ENCODE measurements at regions not wholly inside any gene's neighbourhood (a gene's known extent, or its start where the extent isn't known, plus 50 kb on each side); places are given as distances from the start of the nearest gene placed in this dataset.

GRCh38 chr5:2493356-2493755 is 258.1 kb downstream of the IRX2 start:
- Histone ChIP-seq H3K18ac (ENCODE audit: extremely low read depth, low read length) (no peak overlapping the region), H3K4me3 (ENCODE audit: extremely low read depth in 1 of 4, insufficient read depth in 2 of 4, low read depth in 3 of 4, low read length in 4 of 4) (no peak overlapping the region), H2BK12ac (ENCODE audit: low read depth, low read length) (no peak overlapping the region), H3K56ac (replicated peaks; ENCODE audit: insufficient read length, low read depth, low read length) (no peak overlapping the region), H3K23ac (ENCODE audit: insufficient read length) (no peak overlapping the region), H3K4ac (replicated peaks; ENCODE audit: insufficient read length, low read depth, low read length) (no peak overlapping the region), H3K9ac (replicated peaks in 1 of 4; ENCODE audit: extremely low read depth in 1 of 4, low read depth in 3 of 4, low read length in 3 of 4) (no peak overlapping the region), H3K36me3 (ENCODE audit: control insufficient read depth in 2 of 4, insufficient read depth in 4 of 4, low read length in 3 of 4) (no peaks in the 10 kb centered on the region), H4K5ac (ENCODE audit: insufficient read length, low read depth, low read length) (no peak overlapping the region), H3K9me3 (ENCODE audit: insufficient read depth in 2 of 2, low read depth in 1 of 2, low read length in 1 of 2) (peaks cover 4 to 6% of the 10 kb centered on the region in 2 experiments; a peak in 2 of 4 replicates), H3K79me2 (ENCODE audit: control insufficient read depth in 1 of 2, insufficient read depth in 2 of 2, low read length in 2 of 2) (no peaks in the 10 kb centered on the region), H3K4me1 (replicated peaks in 1 of 4; ENCODE audit: control insufficient read depth in 3 of 4, insufficient read depth in 4 of 4, low read length in 3 of 4) (peaks cover 0 to 2% (median 0%) of the 10 kb centered on the region in 4 experiments; a peak in 3 of 7 replicates), H3K4me2 (ENCODE audit: insufficient read depth in 1 of 2, low read depth in 2 of 2, low read length in 2 of 2) (no peak overlapping the region), H2BK120ac (replicated peaks; ENCODE audit: low read depth, low read length) (no peak overlapping the region), H2AK5ac (ENCODE audit: low read depth, low read length) (no peak overlapping the region), H2BK20ac (ENCODE audit: low read length) (no peak overlapping the region), H2BK5ac (ENCODE audit: low read depth, low read length) (no peak overlapping the region), H3K23me2 (ENCODE audit: low read depth, low read length) (no peaks in the 10 kb centered on the region), H2AFZ (ENCODE audit: low read length) (no peak overlapping the region), H3K79me1 (ENCODE audit: low read depth, low read length) (no peaks in the 10 kb centered on the region), H3K14ac (ENCODE audit: insufficient read length) (no peak overlapping the region), H4K91ac (replicated peaks; ENCODE audit: insufficient read length, low read length) (peak overlapping the region; percentile 66), H4K20me1 (replicated peaks in 1 of 2; ENCODE audit: control insufficient read depth in 1 of 2, insufficient read depth in 2 of 2, low read length in 2 of 2) (no peaks in the 10 kb centered on the region), H3K27ac (ENCODE audit: low read depth, low read length) (no peak overlapping the region), H3K27me3 (replicated peaks in 1 of 4; ENCODE audit: control insufficient read depth in 3 of 4, extremely low read depth in 1 of 4, insufficient read depth in 3 of 4, low read length in 3 of 4) (no peaks in the 10 kb centered on the region), H4K8ac (ENCODE audit: extremely low read depth, insufficient read depth, low read length) (no peak overlapping the region), H2BK15ac (ENCODE audit: low read length) (no peak overlapping the region)
- DNase-seq (ENCODE audit: low read depth in 1 of 2, low spot score in 2 of 2) (no peak), FAIRE-seq (no peak)
- WGBS, 2 experiments (ENCODE audit: extremely low coverage in 1 of 2, insufficient coverage in 1 of 2, insufficient read length in 1 of 2, insufficient replicate concordance in 2 of 2, low coverage in 1 of 2, low lambda C conversion rate in 2 of 2, missing lambda C conversion rate in 1 of 2): 92% methylated on average over 8 of the region's 8 CpGs; no CpG with 5 or more reads in 1 of the 2 experiments
- POLR2A ChIA-PET (ENCODE audit: partially characterized antibody): no interaction called here
- no peak for TF ChIP-seq SIRT6 (IDR thresholded peaks at IDR 0.05; ENCODE audit: low read length)
- TF ChIP-seq RFX5 (IDR thresholded peaks at IDR 0.05; ENCODE audit: borderline replicate concordance, low read depth, low read length): no peak
- no peak for TF ChIP-seq CTBP2 (IDR thresholded peaks at IDR 0.05; ENCODE audit: borderline replicate concordance, insufficient read depth, insufficient read length, low read length)
- TF ChIP-seq CEBPB (IDR thresholded peaks at IDR 0.05; ENCODE audit: low read depth, low read length): no peak
- no peak for TF ChIP-seq BCL11A (IDR thresholded peaks at IDR 0.05; ENCODE audit: low read depth in 2 of 2, low read length in 2 of 2)
- TF ChIP-seq, protein P1, sequence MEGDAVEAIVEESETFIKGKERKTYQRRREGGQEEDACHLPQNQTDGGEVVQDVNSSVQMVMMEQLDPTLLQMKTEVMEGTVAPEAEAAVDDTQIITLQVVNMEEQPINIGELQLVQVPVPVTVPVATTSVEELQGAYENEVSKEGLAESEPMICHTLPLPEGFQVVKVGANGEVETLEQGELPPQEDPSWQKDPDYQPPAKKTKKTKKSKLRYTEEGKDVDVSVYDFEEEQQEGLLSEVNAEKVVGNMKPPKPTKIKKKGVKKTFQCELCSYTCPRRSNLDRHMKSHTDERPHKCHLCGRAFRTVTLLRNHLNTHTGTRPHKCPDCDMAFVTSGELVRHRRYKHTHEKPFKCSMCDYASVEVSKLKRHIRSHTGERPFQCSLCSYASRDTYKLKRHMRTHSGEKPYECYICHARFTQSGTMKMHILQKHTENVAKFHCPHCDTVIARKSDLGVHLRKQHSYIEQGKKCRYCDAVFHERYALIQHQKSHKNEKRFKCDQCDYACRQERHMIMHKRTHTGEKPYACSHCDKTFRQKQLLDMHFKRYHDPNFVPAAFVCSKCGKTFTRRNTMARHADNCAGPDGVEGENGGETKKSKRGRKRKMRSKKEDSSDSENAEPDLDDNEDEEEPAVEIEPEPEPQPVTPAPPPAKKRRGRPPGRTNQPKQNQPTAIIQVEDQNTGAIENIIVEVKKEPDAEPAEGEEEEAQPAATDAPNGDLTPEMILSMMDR (IDR thresholded peaks at IDR 0.05; ENCODE audit: control extremely low read depth in 1 of 3, insufficient read depth in 1 of 3, low read depth in 1 of 3, low read length in 3 of 3): no peak
- TF ChIP-seq PHF8 (conservative IDR thresholded peaks at IDR 0.05; ENCODE audit: low read depth, low read length): no peak
- CTCF ChIA-PET (ENCODE audit: partially characterized antibody): no interaction called here

All from H1 (cell line).